ENCODE measurements at regions not wholly inside any gene's neighbourhood (a gene's known extent, or its start where the extent isn't known, plus 50 kb on each side); places are given as distances from the start of the nearest gene placed in this dataset.

- TF ChIP-seq SP4 (IDR thresholded peaks at IDR 0.05; ENCODE audit: low read length): no peak
Measured at GRCh38 chr1:242839101-242839500, 314.6 kb upstream of the PLD5 start (continued).

- Histone ChIP-seq H3K79me1 (ENCODE audit: low read depth, low read length) (no peaks in the 10 kb centered on the region), H3K27me3 (replicated peaks in 1 of 4; ENCODE audit: control insufficient read depth in 3 of 4, extremely low read depth in 1 of 4, insufficient read depth in 3 of 4, low read length in 3 of 4) (no peaks in the 10 kb centered on the region), H2BK120ac (replicated peaks; ENCODE audit: low read depth, low read length) (no peak overlapping the region), H3K14ac (ENCODE audit: insufficient read length) (no peak overlapping the region), H3K23me2 (ENCODE audit: low read depth, low read length) (no peaks in the 10 kb centered on the region; the same call in 1 of the 2 replicates), H4K5ac (ENCODE audit: insufficient read length, low read depth, low read length) (no peak overlapping the region), H3K27ac (ENCODE audit: low read depth, low read length) (no peak overlapping the region), H3K4me3 (ENCODE audit: extremely low read depth in 1 of 4, insufficient read depth in 2 of 4, low read depth in 3 of 4, low read length in 4 of 4) (no peak overlapping the region), H2AFZ (ENCODE audit: low read length) (no peak overlapping the region), H3K79me2 (ENCODE audit: control insufficient read depth in 1 of 2, insufficient read depth in 2 of 2, low read length in 2 of 2) (no peaks in the 10 kb centered on the region), H3K36me3 (ENCODE audit: control insufficient read depth in 2 of 4, insufficient read depth in 4 of 4, low read length in 3 of 4) (no peaks in the 10 kb centered on the region), H2BK12ac (ENCODE audit: low read depth, low read length) (no peak overlapping the region), H3K9ac (replicated peaks in 1 of 4; ENCODE audit: extremely low read depth in 1 of 4, low read depth in 3 of 4, low read length in 3 of 4) (no peak overlapping the region), H4K8ac (ENCODE audit: extremely low read depth, insufficient read depth, low read length) (no peak overlapping the region), H2BK15ac (ENCODE audit: low read length) (no peak overlapping the region), H3K9me3 (ENCODE audit: insufficient read depth in 2 of 2, low read depth in 1 of 2, low read length in 1 of 2) (no peaks in the 10 kb centered on the region), H2BK5ac (ENCODE audit: low read depth, low read length) (no peak overlapping the region), H3K4me1 (replicated peaks in 1 of 4; ENCODE audit: control insufficient read depth in 3 of 4, insufficient read depth in 4 of 4, low read length in 3 of 4) (no peaks in the 10 kb centered on the region), H3K4ac (replicated peaks; ENCODE audit: insufficient read length, low read depth, low read length) (no peak overlapping the region), H3K56ac (replicated peaks; ENCODE audit: insufficient read length, low read depth, low read length) (no peak overlapping the region), H3K18ac (ENCODE audit: extremely low read depth, low read length) (no peak overlapping the region), H3K23ac (ENCODE audit: insufficient read length) (no peak overlapping the region), H2BK20ac (ENCODE audit: low read length) (no peak overlapping the region), H2AK5ac (ENCODE audit: low read depth, low read length) (no peak overlapping the region), H4K20me1 (replicated peaks in 1 of 2; ENCODE audit: control insufficient read depth in 1 of 2, insufficient read depth in 2 of 2, low read length in 2 of 2) (no peaks in the 10 kb centered on the region), H3K4me2 (ENCODE audit: insufficient read depth in 1 of 2, low read depth in 2 of 2, low read length in 2 of 2) (no peak overlapping the region), H4K91ac (replicated peaks; ENCODE audit: insufficient read length, low read length) (no peak overlapping the region)
- DNase-seq (ENCODE audit: low read depth in 1 of 2, low spot score in 2 of 2) (no peak), FAIRE-seq (no peak)
- CTCF ChIA-PET (ENCODE audit: partially characterized antibody): interaction anchor here (1.4 kb wide), 1 partner anchor 188 kb away, joined by 3 read pairs; no protein-coding TSS in a partner anchor
- POLR2A ChIA-PET (ENCODE audit: partially characterized antibody): no interaction called here
- WGBS, 2 experiments (ENCODE audit: extremely low coverage in 1 of 2, insufficient coverage in 1 of 2, insufficient read length in 1 of 2, insufficient replicate concordance in 2 of 2, low coverage in 1 of 2, low lambda C conversion rate in 2 of 2, missing lambda C conversion rate in 1 of 2): 88% methylated on average over 4 of the region's 4 CpGs; no CpG with 5 or more reads in 1 of the 2 experiments
- TF ChIP-seq GABPA (IDR thresholded peaks at IDR 0.05; ENCODE audit: borderline replicate concordance, insufficient read depth, low read length) (no peak), EP300 (IDR thresholded peaks at IDR 0.05; ENCODE audit: borderline replicate concordance in 1 of 2, low read depth in 2 of 2, low read length in 2 of 2) (no peak), ASH2L (IDR thresholded peaks at IDR 0.05; ENCODE audit: low read length) (no peak), ATF2 (IDR thresholded peaks at IDR 0.05; ENCODE audit: low read length) (no peak), TAF1 (IDR thresholded peaks at IDR 0.05; ENCODE audit: low read depth, low read length) (no peak), SRF (IDR thresholded peaks at IDR 0.05; ENCODE audit: low read depth, low read length) (no peak), EGR1 (IDR thresholded peaks at IDR 0.05; ENCODE audit: borderline replicate concordance, low read depth, low read length) (no peak), TCF12 (IDR thresholded peaks at IDR 0.05; ENCODE audit: low read depth, low read length) (no peak), SAP30 (IDR thresholded peaks at IDR 0.05; ENCODE audit: insufficient read depth, insufficient replicate concordance, low read length) (no peak), SP4 (IDR thresholded peaks at IDR 0.05; ENCODE audit: low read length) (no peak)
Measured at GRCh38 chr1:242836423-242836822, 311.9 kb upstream of the PLD5 start.
